ENCODE measurements at regions not wholly inside any gene's neighbourhood (a gene's known extent, or its start where the extent isn't known, plus 50 kb on each side); places are given as distances from the start of the nearest gene placed in this dataset.
"Not testable (repeated sequence)": the region's sequence is repeated elsewhere in the genome, so short reads cannot be mapped to it uniquely, and the experiment has no call there.

DNA sequence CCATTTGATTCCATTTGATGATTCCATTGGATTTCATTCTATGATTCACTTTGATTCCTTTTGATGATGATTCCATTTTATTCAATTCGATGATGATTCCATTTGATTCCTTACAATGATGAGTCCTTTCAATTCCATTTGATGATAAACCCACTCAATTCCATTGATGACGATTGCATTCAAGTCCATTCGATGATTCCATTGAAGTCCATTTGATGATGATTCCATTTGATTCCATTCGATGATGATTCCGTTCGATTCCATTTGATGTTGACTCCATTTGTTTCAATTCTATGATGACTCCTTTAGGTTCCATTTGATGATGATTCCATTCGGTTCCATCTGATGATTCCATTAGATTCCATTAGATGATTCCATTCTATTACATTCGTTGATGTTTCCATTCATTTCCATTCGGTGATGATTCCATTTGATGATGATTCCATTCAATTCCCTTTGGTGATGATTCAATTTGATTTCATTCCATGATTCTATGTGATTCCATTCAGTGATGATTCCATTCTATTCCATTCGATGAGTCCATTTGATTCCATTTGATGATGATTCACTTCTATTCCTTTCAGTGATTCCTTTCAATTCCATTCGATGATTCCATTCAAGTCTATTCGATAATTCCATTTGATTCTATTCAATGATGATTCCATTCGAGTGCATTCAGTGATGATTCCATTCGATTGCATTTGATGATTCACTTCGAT, 1106.0 kb downstream of the RPIA start:
- DNase-seq: no peak

GRCh38 chr2:89801207-89801606, 1109.7 kb downstream of the RPIA start:
- DNase-seq: not testable (repeated sequence)

GRCh38 chr2:89806363-89806762, 1114.9 kb downstream of the RPIA start:
- DNase-seq: not testable (repeated sequence)

- DNase-seq: no peak
Measured at GRCh38 chr2:89811295-89811694, 1119.8 kb downstream of the RPIA start.

DNA sequence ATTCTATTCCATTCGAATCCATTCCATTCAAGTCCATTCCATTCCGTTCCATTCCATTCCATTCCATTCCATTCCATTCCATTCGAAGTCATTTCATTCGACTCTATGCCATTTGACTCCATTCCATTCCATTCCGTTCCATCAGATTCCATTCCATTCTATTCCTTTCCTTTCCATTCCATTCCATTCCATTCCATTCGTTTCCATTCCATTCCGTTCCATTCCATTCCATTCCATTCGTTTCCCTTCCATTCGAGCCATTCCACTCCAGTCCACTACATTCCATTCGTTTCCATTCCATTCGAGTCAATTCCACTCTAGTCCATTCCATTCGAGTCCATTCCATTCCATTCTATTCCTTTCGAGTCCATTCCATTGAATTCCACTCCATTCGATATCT, 1120.4 kb downstream of the RPIA start:
- DNase-seq: not testable (repeated sequence)

DNA sequence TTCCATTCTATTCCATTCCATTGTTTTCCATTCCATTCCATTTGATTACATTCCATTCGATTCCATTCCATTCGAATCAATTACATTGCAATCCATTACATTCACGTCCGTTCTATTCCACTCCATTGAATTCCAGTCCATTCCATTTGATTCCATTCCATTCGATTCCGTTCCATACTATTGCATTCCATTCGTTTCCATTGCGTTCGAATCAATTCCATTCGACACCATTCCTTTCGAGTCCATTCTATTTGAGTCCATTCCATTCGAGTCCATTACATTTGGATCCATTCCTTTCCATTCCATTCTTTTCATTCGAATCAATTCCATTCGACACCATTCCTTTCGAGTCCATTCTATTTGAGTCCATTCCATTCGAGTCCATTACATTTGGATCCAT, 1122.9 kb downstream of the RPIA start:
- DNase-seq: not testable (repeated sequence)

- no peak for DNase-seq
Measured at GRCh38 chr2:89818873-89819272, 1127.4 kb downstream of the RPIA start.

- DNase-seq: no peak
Measured at GRCh38 chr2:89819809-89820208, 1128.3 kb downstream of the RPIA start.

DNA sequence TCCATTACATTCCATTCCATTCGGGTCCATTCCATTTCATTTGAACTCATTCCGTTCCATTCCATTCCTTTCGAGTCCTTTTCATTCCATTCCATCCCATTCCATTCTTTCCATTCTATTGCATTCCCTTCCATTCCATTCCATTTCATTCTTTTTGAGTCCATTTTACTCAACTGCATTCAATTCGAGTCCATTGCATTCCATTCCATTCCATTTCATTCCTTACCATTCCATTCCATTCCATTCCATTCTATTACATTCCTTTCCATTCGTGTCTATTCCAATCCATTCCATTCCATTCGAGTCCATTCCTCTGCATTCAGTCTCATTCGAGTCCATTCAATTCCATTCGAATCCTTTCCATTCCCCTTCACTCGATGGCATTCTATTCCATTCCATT, 1128.8 kb downstream of the RPIA start:
- no peak for DNase-seq

DNA sequence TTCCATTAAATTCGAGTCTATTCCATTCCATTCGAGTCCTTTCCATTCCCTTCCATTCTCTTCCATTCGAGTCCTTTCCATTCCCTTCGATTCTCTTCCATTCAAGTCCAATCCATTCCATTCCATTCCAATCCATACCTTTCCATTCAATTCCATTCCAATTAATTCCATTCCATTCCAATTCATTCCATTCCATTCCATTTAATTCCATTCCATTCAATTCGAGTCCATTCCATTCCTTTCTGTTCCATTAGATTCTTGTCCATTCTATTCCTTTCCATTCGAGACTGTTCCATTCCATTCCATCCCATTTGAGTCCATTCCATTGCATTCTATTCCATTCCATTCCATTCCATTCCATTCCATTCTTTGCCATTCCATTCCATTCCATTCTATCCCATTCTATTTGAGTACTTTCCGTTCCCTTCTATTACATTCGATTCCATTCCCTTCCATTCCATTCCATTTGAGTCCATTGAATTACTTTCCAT, 1130.0 kb downstream of the RPIA start:
- DNase-seq: no peak

GRCh38 chr2:89822342-89822741, 1130.9 kb downstream of the RPIA start:
- DNase-seq: not testable (repeated sequence)

DNA sequence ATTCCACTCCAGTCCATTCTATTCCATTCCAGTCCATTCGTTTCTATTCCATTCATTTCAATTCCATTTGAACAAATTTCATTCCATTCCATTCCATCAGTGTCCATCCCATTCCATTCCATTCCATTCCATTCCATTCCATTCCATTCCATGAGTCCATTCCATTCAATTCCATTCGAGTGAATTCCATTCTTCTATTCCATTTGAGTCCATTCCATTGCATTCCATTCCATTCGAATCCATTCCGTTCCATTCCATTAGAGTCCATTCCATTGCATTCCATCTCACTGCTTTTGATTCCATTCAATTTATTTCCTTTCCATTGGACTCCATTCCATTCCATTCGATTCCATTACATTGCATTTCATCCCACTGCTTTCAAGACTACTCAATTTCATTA, 1132.1 kb downstream of the RPIA start:
- DNase-seq: no peak

GRCh38 chr2:89825034-89825433, 1133.6 kb downstream of the RPIA start:
- no peak for DNase-seq

- not testable (repeated sequence) for DNase-seq
Measured at GRCh38 chr2:89826741-89827140, 1135.3 kb downstream of the RPIA start.

DNA sequence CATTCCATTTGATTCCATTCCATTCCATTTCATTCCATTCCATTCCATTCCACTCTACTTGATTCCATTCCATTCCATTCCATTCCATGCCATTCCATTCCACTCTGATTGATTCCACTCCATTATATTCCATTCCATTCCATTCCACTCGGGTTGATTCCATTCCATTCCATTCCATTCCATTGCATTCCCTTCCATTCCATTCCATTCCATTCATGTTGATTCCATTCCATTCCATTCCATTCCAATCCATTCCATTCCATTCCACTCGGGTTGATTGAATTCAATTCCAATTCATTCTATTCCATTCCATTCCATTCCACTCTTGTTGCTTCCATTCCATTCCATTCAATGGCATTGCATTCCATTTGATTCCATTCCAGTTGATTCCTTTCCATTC, 1136.4 kb downstream of the RPIA start:
- DNase-seq: not testable (repeated sequence)

- not testable (repeated sequence) for DNase-seq
Measured at GRCh38 chr2:89828416-89828815, 1136.9 kb downstream of the RPIA start.

- not testable (repeated sequence) for DNase-seq
Measured at GRCh38 chr2:89828961-89829631, 1137.6 kb downstream of the RPIA start.

- no peak for DNase-seq
Measured at GRCh38 chr2:89829828-89830227, 1138.4 kb downstream of the RPIA start.

DNA sequence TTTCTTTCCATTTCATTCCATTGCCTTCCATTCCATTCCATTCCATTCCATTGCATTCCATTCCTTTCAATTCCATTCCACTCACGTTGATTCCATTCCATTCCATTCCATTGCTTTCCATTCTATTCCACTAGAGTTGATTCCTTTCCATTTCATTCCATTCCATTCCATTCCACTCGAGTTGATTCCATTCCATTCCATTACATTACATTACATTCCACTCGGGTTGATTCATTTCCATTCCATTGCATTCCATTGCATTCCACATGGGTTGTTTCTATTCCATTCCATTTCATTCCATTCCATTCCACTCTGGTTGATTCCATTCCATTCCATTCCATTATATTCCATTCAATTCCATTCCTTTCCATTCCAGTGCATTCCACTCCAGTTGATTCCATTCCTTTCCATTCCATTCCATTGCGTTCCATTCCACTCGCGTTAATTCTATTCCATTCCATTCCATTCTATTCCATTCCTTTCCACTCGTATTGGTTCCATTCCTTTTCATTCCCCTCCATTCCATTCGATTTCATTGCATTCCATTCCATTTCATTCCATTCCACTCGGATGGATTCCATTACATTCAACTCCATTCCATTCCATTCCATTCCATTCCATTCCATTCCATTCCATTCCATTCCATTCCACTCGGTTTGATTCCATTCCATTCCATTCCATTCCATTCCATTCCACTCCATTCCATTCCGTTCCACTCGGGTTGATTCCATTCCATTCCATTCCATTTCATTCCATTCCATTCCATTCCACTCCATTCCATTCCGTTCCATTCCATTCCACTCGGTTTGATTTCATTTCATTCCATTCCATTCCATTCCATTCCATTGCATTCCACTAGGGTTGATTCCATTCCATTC, 1139.1 kb downstream of the RPIA start:
- DNase-seq: not testable (repeated sequence)

DNA sequence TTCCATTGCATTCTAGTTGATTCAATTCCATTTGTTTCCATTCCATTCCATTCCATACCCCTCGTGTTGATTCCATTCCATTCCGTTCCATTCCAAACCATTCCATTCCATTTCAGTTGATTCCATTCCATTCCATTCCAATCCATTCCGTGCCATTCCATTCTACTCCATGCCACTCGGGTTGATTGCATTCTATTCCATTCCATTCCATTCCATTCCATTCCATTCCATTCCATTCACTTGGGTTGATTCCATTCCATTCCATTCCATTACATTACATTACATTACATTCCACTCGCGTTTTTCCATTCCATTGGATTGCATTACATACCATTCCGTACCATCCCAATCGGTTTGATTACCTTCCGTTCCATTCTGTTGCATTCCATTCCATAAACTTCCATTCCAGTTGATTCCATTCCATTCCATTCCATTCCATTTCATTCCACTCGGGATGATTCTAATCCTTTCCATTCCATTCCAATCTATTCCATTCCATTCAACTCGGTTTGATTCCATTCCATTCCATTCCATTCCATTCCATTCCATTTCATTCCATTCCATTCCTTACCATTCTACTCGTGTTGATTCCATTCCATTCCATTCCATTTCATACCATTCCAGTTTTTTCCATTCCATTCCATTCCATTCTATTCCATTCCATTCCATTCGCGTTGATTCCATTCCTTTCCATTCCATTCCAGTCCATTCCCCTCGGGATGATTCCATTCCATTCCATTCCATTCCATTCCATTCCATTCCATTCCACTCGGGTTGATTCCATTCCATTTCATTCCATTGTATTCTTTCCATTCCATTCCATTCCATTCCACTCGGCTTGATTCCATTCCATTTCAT, 1140.4 kb downstream of the RPIA start:
- no peak for DNase-seq

DNA sequence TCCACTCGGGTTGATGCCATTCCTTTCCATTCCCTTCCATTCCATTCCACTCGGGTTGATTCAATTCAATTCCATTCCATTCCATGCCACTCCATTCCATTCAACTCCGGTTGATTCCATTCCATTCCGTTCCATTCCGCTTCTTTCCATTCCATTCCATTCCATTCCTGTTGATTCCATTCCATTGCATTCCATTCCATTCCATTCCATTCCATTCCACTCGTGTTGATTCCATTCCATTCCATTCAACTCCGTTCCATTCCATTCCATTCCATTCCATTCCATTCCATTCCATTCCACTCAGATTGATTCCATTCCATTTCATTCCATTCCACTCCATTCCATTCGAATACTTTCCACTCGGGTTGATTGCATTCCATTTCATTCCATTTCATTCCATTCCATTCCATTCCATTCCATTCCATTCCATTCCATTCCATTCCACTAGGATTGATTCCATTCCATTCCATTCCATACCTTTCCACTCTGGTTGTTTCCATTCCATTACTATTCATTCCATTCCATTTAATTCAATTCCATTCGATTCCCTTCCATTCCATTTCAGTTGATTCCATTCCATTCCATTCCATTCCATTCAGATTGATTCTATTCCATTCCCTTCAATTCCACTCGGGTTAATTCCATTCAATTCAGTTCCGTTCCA, 1141.8 kb downstream of the RPIA start:
- no peak for DNase-seq

GRCh38 chr2:89833780-89834117, 1142.3 kb downstream of the RPIA start:
- no peak for DNase-seq
